ENCODE measurements at regions not wholly inside any gene's neighbourhood (a gene's known extent, or its start where the extent isn't known, plus 50 kb on each side); places are given as distances from the start of the nearest gene placed in this dataset.

DNA sequence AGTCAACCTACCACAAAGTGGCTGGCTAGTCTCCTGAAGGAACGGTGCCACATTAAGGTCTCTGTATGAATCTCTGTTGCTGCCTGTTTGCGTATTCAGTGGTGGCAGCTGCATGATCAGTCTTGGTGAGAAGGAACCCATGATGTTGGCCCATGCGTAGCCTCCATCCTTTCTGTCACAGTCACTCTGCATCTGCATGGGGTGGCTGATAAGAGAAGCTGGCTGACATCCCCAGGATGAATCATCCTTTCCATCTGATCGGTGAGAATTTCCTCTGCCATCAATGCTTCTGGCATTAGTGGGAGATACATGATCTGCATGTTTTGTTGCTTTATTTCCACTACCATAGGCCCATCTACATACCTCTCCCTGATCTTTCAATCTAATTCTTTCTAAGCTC is 199.0 kb upstream of the NECTIN1 start:
- DNase-seq (ENCODE audit: low read depth, low spot score) = no peak
- Mint-ChIP-seq H3K27me3 (ENCODE audit: low read depth) (peaks cover 22% of the 10 kb centered on the region), H3K9me3 (peaks cover 2% of the 10 kb centered on the region), H3K36me3 (ENCODE audit: low read depth) (no peaks in the 10 kb centered on the region), H3K4me3 (no peak overlapping the region), H3K4me1 (no peaks in the 10 kb centered on the region), H3K27ac (ENCODE audit: unreplicated experiment) (no peak overlapping the region)
- TF ChIP-seq, protein P1, sequence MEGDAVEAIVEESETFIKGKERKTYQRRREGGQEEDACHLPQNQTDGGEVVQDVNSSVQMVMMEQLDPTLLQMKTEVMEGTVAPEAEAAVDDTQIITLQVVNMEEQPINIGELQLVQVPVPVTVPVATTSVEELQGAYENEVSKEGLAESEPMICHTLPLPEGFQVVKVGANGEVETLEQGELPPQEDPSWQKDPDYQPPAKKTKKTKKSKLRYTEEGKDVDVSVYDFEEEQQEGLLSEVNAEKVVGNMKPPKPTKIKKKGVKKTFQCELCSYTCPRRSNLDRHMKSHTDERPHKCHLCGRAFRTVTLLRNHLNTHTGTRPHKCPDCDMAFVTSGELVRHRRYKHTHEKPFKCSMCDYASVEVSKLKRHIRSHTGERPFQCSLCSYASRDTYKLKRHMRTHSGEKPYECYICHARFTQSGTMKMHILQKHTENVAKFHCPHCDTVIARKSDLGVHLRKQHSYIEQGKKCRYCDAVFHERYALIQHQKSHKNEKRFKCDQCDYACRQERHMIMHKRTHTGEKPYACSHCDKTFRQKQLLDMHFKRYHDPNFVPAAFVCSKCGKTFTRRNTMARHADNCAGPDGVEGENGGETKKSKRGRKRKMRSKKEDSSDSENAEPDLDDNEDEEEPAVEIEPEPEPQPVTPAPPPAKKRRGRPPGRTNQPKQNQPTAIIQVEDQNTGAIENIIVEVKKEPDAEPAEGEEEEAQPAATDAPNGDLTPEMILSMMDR (conservative IDR thresholded peaks at IDR 0.05) = no peak

DNA sequence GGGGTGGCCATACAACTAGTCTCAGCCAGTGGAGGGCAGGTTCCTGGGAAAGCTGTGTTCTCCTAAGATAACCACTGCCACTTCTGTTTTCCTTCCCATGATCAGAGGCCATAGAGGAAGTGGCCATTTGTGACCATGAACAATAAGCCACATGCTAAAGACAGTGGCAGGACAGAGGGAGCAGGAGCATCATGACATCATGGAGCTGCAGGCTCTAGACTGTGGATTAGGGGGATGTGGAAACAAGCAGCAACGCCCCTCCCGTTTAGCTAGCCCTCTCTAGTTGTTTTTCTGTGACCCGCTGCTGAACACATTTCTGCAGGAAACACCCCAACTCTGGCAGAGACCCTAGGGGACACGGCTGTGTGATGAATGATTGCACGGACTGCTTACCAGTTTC is 195.0 kb upstream of the NECTIN1 start:
- H3K36me3 Mint-ChIP-seq (ENCODE audit: low read depth) = no peaks in the 10 kb centered on the region
- no peak for DNase-seq (ENCODE audit: low read depth, low spot score)
- H3K4me1 Mint-ChIP-seq = peaks cover 7% of the 10 kb centered on the region
- no peaks in the 10 kb centered on the region for H3K9me3 Mint-ChIP-seq
- H3K27me3 Mint-ChIP-seq (ENCODE audit: low read depth) = peaks cover 26% of the 10 kb centered on the region
- TF ChIP-seq, protein P1 (conservative IDR thresholded peaks at IDR 0.05) = no peak
- H3K4me3 Mint-ChIP-seq = no peak overlapping the region
- no peak overlapping the region for H3K27ac Mint-ChIP-seq (ENCODE audit: unreplicated experiment)

DNA sequence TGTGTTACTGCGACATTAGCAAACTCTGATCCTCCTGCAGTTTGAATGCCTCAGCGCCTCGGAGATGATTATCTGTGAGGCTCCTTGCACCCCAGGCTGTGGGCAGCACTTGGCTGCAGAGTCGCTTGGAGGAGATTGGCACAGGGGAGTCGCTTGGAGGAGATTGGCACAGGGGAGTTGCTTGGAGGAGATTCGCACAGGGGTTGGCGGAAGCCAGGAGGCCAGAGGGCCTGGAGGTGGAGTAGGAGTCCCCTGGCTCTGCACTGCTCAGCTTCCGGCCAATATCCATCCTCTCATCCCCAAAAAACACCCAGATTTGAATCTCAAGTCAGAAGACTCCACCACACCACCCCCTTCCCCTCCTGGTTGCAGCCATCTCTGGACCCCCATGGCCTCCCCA is 192.6 kb upstream of the NECTIN1 start:
- TF ChIP-seq, protein P1 (conservative IDR thresholded peaks at IDR 0.05) = no peak
- H3K4me1 Mint-ChIP-seq = peaks cover 7% of the 10 kb centered on the region
- H3K36me3 Mint-ChIP-seq (ENCODE audit: low read depth) = no peaks in the 10 kb centered on the region
- H3K27ac Mint-ChIP-seq (ENCODE audit: unreplicated experiment) = no peak overlapping the region
- DNase-seq (ENCODE audit: low read depth, low spot score) = no peak
- H3K27me3 Mint-ChIP-seq (ENCODE audit: low read depth) = peaks cover 41% of the 10 kb centered on the region
- no peak overlapping the region for H3K4me3 Mint-ChIP-seq
- no peaks in the 10 kb centered on the region for H3K9me3 Mint-ChIP-seq

DNA sequence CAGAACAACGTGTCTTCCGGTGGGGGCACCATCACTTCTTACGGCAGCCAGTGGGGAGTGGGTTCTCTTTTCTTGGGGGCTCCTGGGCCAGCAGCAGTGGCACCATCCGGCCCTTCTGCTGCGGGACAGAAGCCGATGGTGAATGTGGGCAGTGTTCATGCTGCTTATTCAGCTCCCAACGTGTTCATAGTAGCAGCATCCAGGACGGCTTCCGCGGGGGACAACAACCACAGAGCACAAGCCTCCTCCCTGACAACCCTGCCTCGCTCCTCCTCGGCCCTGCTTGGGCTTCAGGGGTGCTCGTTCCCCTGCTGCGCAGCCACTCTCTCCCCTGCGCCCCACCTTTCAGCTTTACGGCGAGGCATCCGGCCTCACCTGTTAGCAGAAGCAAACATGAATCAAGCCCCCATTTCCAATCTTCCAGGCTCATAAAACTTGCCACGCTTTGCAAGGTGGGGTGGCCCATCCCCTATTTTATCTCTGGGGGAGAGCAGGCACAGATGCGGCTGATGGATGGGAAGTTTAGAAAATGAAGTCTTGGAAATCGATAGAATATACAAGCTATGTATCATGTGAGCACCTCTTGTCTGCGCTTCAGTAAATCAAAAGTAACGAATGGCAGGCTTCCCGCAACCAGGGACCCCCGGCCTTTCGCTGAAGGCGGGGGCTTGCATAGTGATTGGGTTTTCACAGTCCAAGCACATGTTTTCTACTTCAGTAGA is 191.8 kb upstream of the NECTIN1 start:
- Mint-ChIP-seq H3K9me3 (no peaks in the 10 kb centered on the region), H3K4me3 (no peak overlapping the region), H3K4me1 (peaks cover 7% of the 10 kb centered on the region), H3K36me3 (ENCODE audit: low read depth) (no peaks in the 10 kb centered on the region), H3K27ac (ENCODE audit: unreplicated experiment) (no peak overlapping the region), H3K27me3 (ENCODE audit: low read depth) (peaks cover 41% of the 10 kb centered on the region)
- no peak for DNase-seq (ENCODE audit: low read depth, low spot score)
- TF ChIP-seq, protein P1 (conservative IDR thresholded peaks at IDR 0.05) = no peak

DNA sequence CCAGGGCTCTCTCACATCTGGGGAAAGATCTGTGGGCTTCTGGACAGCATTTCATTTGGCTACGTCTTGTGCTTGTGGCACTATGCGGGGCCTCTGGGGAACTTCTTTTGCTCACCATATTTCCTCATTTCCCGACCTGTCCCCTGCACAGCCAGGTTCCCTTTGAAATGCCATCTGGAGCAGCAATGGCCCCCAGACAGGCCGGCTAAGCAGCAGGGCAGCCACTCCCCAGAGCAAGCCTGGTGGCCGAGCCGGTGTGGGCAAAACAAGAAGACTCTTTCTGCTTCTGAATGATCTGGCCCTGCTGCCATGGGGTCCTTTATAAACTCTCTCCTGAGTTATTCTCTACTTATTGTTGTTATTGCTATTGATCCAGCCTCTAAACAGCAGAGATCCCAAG is 190.7 kb upstream of the NECTIN1 start:
- peaks cover 34% of the 10 kb centered on the region for H3K27me3 Mint-ChIP-seq (ENCODE audit: low read depth)
- H3K4me1 Mint-ChIP-seq = peaks cover 7% of the 10 kb centered on the region
- no peak overlapping the region for H3K27ac Mint-ChIP-seq (ENCODE audit: unreplicated experiment)
- TF ChIP-seq, protein P1 (conservative IDR thresholded peaks at IDR 0.05) = no peak
- H3K4me3 Mint-ChIP-seq = no peak overlapping the region
- no peaks in the 10 kb centered on the region for H3K36me3 Mint-ChIP-seq (ENCODE audit: low read depth)
- DNase-seq (ENCODE audit: low read depth, low spot score) = no peak
- H3K9me3 Mint-ChIP-seq = no peaks in the 10 kb centered on the region
